ENCODE measurements at regions not wholly inside any gene's neighbourhood (a gene's known extent, or its start where the extent isn't known, plus 50 kb on each side); places are given as distances from the start of the nearest gene placed in this dataset.

DNA sequence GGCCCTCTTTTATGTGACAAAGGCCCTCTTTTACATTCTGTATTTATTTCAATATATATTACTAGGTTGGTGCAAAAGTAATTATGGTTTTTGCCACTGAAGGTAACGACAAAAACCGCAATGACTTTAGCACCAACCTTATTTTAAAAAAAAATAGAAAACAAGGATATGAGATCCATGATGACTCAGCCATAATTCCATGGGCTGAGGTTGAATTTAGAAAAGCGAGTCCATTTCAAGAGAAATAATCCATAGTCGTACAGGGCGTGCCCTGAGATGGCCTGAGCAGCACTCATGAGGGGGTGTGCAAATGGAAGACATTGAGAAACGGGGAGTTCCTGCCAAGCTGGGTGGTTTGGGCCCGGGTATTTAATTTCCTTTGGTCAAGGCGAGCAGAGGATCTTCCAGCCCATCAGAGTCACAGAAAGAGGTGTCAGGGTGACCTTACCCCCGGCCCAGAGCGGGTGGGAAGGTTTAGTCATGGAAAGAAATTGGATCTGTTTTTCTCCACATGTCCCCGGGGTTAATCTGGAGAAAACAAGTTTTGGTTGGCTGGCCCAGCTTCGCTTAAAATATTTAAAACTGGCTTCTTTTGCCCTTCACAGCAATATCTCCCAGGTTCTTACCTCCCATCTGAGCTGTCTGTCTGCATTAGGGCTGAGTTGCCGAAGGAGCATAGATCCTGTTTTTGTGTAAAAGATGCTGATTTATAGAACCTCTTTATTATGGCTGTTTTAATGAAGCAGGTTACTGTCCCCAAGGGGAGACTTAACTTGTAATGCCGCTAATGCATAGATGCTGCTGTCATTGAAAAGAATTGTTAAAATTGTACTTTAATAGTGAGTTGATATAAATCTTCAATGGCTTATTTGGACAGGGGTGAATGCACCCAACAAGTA, 255.6 kb downstream of the PREX1 start:
- no peak for DNase-seq (ENCODE audit: low read depth, low spot score)
- H3K27me3 ChIP-seq (ENCODE audit: control insufficient read depth, insufficient read depth, low read length): no peaks in the 10 kb centered on the region

DNA sequence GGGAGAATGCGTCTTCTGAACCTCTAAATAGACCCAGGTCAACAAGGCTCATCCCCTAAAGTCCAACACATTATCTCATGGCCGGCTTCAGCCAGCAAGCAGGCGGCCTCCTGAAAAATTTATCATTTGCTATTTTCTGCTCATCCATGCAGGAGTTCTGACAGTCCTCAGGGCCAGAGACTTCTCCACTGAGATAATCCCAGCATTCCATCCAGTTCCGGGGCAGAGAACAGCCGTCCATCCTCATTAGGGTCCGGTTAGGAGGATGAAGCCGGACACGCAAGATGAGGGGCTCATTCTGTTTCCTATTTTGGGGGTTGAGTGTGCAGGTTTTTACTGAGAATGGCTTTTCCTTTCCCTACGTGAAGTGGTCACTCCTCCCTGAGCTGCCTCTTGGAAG, 258.1 kb downstream of the PREX1 start:
- Histone ChIP-seq H3K27ac (ENCODE audit: low read length) (no peak overlapping the region), H3K36me3 (ENCODE audit: control insufficient read depth, insufficient read depth, low read length) (no peaks in the 10 kb centered on the region), H3K9me3 (ENCODE audit: control insufficient read depth, insufficient read depth, low read length) (no peaks in the 10 kb centered on the region), H3K27me3 (ENCODE audit: control insufficient read depth, insufficient read depth, low read length) (no peaks in the 10 kb centered on the region), H3K4me3 (ENCODE audit: low read length) (no peak overlapping the region), H3K4me1 (ENCODE audit: control insufficient read depth, insufficient read depth, low read length) (no peaks in the 10 kb centered on the region; the same call in 1 of the 2 replicates)
- WGBS (ENCODE audit: insufficient coverage, insufficient read length): no CpG with 5 or more reads among the region's 9 CpGs
- no peak for DNase-seq (ENCODE audit: low read depth, low spot score)

More for the DNA sequence above, 255.6 kb downstream of the PREX1 start:
- WGBS (ENCODE audit: insufficient coverage, insufficient read length): no CpG with 5 or more reads among the region's 14 CpGs
- Histone ChIP-seq H3K27ac (ENCODE audit: low read length) (no peak overlapping the region), H3K36me3 (ENCODE audit: control insufficient read depth, insufficient read depth, low read length) (no peaks in the 10 kb centered on the region), H3K4me3 (ENCODE audit: low read length) (no peak overlapping the region), H3K4me1 (ENCODE audit: control insufficient read depth, insufficient read depth, low read length) (no peaks in the 10 kb centered on the region; the same call in 1 of the 2 replicates), H3K9me3 (ENCODE audit: control insufficient read depth, insufficient read depth, low read length) (no peaks in the 10 kb centered on the region)

DNA sequence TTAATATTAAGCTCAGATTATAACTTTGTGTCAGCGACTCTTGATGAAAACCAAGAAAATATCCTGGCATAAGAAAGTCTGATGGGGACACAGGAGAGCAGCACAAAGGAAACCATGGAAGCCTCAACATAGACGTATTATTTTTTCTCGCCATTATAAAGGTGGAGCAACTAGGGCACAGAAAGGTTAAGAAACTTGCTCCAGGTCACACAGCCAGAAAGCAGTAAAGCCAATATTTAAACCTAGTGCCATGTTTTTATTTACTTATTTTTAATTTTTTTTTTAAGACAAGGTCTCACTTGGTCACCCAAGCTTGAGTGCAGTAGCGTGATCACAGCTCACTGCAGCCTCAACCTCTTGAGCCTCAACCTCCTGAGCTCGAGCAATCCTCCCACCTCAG, 259.3 kb downstream of the PREX1 start:
- H3K4me3 ChIP-seq (ENCODE audit: low read length): no peak overlapping the region
- H3K4me1 ChIP-seq (ENCODE audit: control insufficient read depth, insufficient read depth, low read length): no peaks in the 10 kb centered on the region; the same call in 1 of the 2 replicates
- no peaks in the 10 kb centered on the region for H3K36me3 ChIP-seq (ENCODE audit: control insufficient read depth, insufficient read depth, low read length)
- WGBS (ENCODE audit: insufficient coverage, insufficient read length): no CpG with 5 or more reads among the region's 5 CpGs
- DNase-seq (ENCODE audit: low read depth, low spot score): no peak
- no peak overlapping the region for H3K27ac ChIP-seq (ENCODE audit: low read length)
- no peaks in the 10 kb centered on the region for H3K27me3 ChIP-seq (ENCODE audit: control insufficient read depth, insufficient read depth, low read length)
- H3K9me3 ChIP-seq (ENCODE audit: control insufficient read depth, insufficient read depth, low read length): no peaks in the 10 kb centered on the region

DNA sequence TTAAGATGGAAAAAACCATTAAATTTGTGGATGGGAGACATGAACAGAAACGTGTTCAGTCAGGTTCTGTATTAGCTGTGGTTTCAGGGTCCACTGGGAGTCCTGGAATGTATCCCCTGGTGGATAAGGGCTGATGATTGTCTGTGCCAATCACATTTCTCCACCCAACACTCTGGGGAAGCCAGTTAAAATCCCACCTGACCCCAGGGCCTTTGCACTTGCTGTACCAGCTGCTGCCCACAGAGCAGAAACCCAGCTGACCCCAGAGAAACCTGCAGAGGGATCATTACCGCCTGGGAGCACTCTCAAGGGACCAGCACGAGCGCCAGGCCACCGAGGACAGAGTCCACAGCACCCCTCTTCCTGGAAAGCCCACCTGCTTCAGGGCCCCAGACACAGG, 260.7 kb downstream of the PREX1 start:
- H3K36me3 ChIP-seq (ENCODE audit: control insufficient read depth, insufficient read depth, low read length): no peaks in the 10 kb centered on the region
- no peak for DNase-seq (ENCODE audit: low read depth, low spot score)
- no peaks in the 10 kb centered on the region for H3K27me3 ChIP-seq (ENCODE audit: control insufficient read depth, insufficient read depth, low read length)
- H3K9me3 ChIP-seq (ENCODE audit: control insufficient read depth, insufficient read depth, low read length): no peaks in the 10 kb centered on the region
- no peak overlapping the region for H3K4me3 ChIP-seq (ENCODE audit: low read length)
- no peak overlapping the region for H3K27ac ChIP-seq (ENCODE audit: low read length)
- WGBS (ENCODE audit: insufficient coverage, insufficient read length): no CpG with 5 or more reads among the region's 5 CpGs
- H3K4me1 ChIP-seq (ENCODE audit: control insufficient read depth, insufficient read depth, low read length): no peaks in the 10 kb centered on the region; the same call in 1 of the 2 replicates

DNA sequence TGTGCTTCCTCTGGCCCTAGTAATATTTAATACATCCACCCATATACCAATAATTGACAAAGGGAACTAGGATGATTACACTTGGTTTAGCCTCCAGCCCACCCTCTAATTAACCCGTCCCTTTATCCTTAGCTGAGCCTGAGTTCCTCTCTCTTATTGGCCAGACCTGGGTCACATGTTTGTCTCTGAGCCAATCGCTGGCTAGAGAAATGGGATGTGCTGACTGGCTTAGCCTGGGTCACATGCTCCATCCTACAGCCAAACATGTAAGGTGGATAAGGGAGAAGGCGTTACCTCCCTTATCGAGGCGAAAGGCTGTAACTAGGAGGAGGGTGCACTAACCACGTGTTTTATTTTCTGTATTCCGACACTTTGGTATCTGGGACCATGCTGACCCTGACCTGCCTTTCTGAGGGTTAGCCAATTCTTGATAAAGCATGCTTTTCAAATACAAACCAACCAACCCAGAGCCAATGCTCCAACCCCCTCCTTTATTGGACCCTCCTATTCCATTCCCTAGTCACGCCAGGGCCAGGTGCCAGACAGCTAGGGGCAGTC, 262.7 kb downstream of the PREX1 start:
- no peak overlapping the region for H3K4me3 ChIP-seq (ENCODE audit: low read length)
- no peak for DNase-seq (ENCODE audit: low read depth, low spot score)
- no peaks in the 10 kb centered on the region; the same call in 1 of the 2 replicates for H3K4me1 ChIP-seq (ENCODE audit: control insufficient read depth, insufficient read depth, low read length)
- WGBS (ENCODE audit: insufficient coverage, insufficient read length): no CpG with 5 or more reads among the region's 8 CpGs
- no peaks in the 10 kb centered on the region for H3K9me3 ChIP-seq (ENCODE audit: control insufficient read depth, insufficient read depth, low read length)
- no peaks in the 10 kb centered on the region for H3K27me3 ChIP-seq (ENCODE audit: control insufficient read depth, insufficient read depth, low read length)
- H3K36me3 ChIP-seq (ENCODE audit: control insufficient read depth, insufficient read depth, low read length): no peaks in the 10 kb centered on the region
- no peak overlapping the region for H3K27ac ChIP-seq (ENCODE audit: low read length)

DNA sequence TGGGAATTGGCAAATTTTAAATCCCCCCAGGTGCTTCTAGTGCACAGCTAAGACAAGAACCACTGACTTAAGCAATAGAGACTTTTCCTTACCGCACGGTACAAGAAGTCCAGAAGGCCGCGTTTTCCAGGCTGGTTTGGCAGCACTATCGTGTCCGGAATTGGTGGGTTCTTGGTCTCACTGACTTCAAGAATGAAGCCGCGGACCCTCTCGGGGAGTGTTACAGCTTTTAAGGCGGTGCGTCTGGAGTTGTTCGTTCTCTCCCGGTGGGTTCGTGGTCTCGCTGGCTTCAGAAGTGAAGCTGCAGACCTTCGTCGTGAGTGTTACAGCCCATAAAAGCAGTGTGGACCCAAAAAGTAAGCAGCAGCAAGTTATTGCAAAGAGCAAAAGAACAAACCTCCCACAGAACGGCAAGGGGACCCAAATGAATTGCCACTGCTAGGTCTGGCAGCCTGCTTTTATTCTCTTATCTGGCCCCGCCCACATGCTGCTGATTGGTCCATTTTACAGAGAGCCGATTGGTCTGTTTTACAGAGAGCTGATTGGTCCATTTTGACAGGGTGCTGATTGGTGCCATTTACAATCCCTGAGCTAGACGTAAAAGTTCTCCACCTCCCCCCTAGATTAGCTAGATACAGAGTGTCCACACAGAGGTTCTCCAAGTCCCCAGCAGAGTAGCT, 264.5 kb downstream of the PREX1 start:
- no peaks in the 10 kb centered on the region for H3K27me3 ChIP-seq (ENCODE audit: control insufficient read depth, insufficient read depth, low read length)
- no CpG with 5 or more reads among the region's 21 CpGs for WGBS (ENCODE audit: insufficient coverage, insufficient read length)

DNA sequence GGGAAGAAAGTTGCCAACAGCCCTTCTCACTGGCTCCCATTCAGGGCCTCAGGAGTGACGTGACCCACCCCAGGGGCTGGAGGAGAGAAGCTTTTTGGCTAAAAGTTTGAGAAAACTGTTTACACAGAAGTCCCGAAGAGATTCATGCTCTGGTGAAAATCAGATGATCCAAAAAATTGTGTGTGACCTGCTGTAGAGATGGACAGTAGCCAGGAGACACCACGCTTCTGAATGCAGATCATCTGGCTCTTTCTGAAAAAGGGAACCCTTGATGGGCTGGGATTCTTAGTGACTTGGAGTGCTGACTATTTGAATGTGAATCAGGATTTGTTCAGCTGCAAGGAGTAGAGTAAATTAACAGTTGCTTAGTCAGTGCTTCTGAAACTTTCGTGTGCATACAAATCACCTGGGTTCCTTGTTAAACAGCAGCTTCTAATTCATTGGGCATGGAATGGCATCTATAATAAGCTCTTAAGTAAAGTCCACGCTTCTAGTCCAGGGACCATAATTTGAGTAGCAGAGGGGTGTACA, 265.1 kb downstream of the PREX1 start:
- Histone ChIP-seq H3K36me3 (ENCODE audit: control insufficient read depth, insufficient read depth, low read length) (no peaks in the 10 kb centered on the region), H3K27ac (ENCODE audit: low read length) (no peak overlapping the region), H3K27me3 (ENCODE audit: control insufficient read depth, insufficient read depth, low read length) (no peaks in the 10 kb centered on the region), H3K4me1 (ENCODE audit: control insufficient read depth, insufficient read depth, low read length) (no peaks in the 10 kb centered on the region), H3K9me3 (ENCODE audit: control insufficient read depth, insufficient read depth, low read length) (no peaks in the 10 kb centered on the region), H3K4me3 (ENCODE audit: low read length) (no peak overlapping the region)
- DNase-seq (ENCODE audit: low read depth, low spot score): no peak
- no CpG with 5 or more reads among the region's 5 CpGs for WGBS (ENCODE audit: insufficient coverage, insufficient read length)

More for the DNA sequence above, 264.5 kb downstream of the PREX1 start:
- no peak for DNase-seq (ENCODE audit: low read depth, low spot score)
- Histone ChIP-seq H3K36me3 (ENCODE audit: control insufficient read depth, insufficient read depth, low read length) (no peaks in the 10 kb centered on the region), H3K9me3 (ENCODE audit: control insufficient read depth, insufficient read depth, low read length) (no peaks in the 10 kb centered on the region), H3K27ac (ENCODE audit: low read length) (no peak overlapping the region), H3K4me1 (ENCODE audit: control insufficient read depth, insufficient read depth, low read length) (no peaks in the 10 kb centered on the region; the same call in 1 of the 2 replicates), H3K4me3 (ENCODE audit: low read length) (no peak overlapping the region)

DNA sequence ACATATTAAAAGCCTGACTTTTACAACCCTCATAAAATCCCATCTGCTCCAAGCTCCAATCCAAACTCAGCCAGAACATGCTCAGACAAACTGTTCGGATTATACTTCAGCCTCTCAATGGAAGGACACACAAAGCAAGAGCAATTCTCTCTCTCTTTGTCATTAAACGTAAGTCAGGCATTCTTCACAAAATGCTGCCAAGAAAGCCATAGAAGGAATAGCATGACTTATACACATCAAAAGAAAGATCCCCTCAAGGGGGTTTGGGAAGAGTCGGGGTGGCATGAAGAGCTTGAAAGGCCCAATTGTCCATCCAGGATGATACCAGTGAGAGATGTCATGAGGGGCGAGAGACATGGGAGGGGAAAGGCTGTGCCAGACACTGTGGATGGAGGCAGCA, 268.9 kb downstream of the PREX1 start:
- H3K4me1 ChIP-seq (ENCODE audit: control insufficient read depth, insufficient read depth, low read length): no peaks in the 10 kb centered on the region
- WGBS (ENCODE audit: insufficient coverage, insufficient read length): no CpG with 5 or more reads among the region's 4 CpGs
- H3K27me3 ChIP-seq (ENCODE audit: control insufficient read depth, insufficient read depth, low read length): no peaks in the 10 kb centered on the region
- H3K36me3 ChIP-seq (ENCODE audit: control insufficient read depth, insufficient read depth, low read length): no peaks in the 10 kb centered on the region
- no peaks in the 10 kb centered on the region for H3K9me3 ChIP-seq (ENCODE audit: control insufficient read depth, insufficient read depth, low read length)
- no peak for DNase-seq (ENCODE audit: low read depth, low spot score)
- H3K27ac ChIP-seq (ENCODE audit: low read length): no peak overlapping the region
- H3K4me3 ChIP-seq (ENCODE audit: low read length): no peak overlapping the region

DNA sequence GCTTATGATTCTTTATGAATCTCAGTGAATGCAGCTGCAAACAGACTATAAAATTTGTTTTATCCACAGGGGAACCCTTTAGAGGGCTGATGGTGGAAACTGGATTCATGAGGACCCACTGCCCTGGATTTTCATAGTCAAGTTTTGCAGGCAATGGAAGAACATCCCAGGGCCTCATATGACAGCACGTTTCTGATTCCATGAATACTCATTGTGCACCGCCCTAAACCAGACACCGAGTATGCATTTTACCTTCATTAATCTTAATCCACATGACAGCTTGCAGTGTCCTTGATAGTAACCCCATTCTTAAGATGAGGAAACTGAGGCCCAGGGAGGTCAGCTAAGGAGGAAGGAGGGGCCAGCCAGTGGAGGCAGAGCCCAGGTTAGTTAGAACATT, 270.4 kb downstream of the PREX1 start:
- Histone ChIP-seq H3K36me3 (ENCODE audit: control insufficient read depth, insufficient read depth, low read length) (no peaks in the 10 kb centered on the region), H3K4me3 (ENCODE audit: low read length) (no peak overlapping the region), H3K4me1 (ENCODE audit: control insufficient read depth, insufficient read depth, low read length) (no peaks in the 10 kb centered on the region), H3K27ac (ENCODE audit: low read length) (no peak overlapping the region), H3K27me3 (ENCODE audit: control insufficient read depth, insufficient read depth, low read length) (no peaks in the 10 kb centered on the region), H3K9me3 (ENCODE audit: control insufficient read depth, insufficient read depth, low read length) (no peaks in the 10 kb centered on the region)
- no CpG with 5 or more reads among the region's 3 CpGs for WGBS (ENCODE audit: insufficient coverage, insufficient read length)
- DNase-seq (ENCODE audit: low read depth, low spot score): no peak

DNA sequence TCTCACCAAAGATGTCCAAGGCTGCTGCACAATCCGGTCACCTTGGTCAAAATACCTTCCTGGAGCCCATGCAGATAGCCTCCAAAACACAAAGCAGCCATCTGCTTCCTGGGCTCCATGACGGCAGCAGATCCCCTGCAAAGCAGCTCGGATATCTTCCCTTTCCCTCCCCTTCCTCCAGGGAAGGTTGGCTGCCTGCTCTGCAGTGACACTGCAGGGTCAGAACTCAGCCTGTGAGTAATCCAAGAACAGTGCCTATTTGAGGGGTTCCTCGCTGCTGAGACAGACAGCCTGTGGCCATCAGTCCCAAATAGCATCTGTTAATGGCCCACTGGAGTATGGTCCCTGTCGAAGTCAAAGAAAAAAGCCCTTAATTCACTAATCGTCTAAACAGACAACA, 270.8 kb downstream of the PREX1 start:
- WGBS (ENCODE audit: insufficient coverage, insufficient read length): no CpG with 5 or more reads among the region's 6 CpGs
- DNase-seq (ENCODE audit: low read depth, low spot score): no peak
- Histone ChIP-seq H3K9me3 (ENCODE audit: control insufficient read depth, insufficient read depth, low read length) (no peaks in the 10 kb centered on the region), H3K36me3 (ENCODE audit: control insufficient read depth, insufficient read depth, low read length) (no peaks in the 10 kb centered on the region), H3K27me3 (ENCODE audit: control insufficient read depth, insufficient read depth, low read length) (no peaks in the 10 kb centered on the region), H3K27ac (ENCODE audit: low read length) (no peak overlapping the region), H3K4me3 (ENCODE audit: low read length) (no peak overlapping the region), H3K4me1 (ENCODE audit: control insufficient read depth, insufficient read depth, low read length) (no peaks in the 10 kb centered on the region)
